GM21367 (cell line): ENCODE measurements at regions not wholly inside any gene's neighbourhood (a gene's known extent, or its start where the extent isn't known, plus 50 kb on each side); places are given as distances from the start of the nearest gene placed in this dataset.

Experiments used
- ATAC-seq: cut with Tn5 transposase; IDR thresholded peaks from one replicate; pipeline ENCODE4 v1.9.1; 2021; ENCODE audit not compliant: unreplicated experiment

DNA sequence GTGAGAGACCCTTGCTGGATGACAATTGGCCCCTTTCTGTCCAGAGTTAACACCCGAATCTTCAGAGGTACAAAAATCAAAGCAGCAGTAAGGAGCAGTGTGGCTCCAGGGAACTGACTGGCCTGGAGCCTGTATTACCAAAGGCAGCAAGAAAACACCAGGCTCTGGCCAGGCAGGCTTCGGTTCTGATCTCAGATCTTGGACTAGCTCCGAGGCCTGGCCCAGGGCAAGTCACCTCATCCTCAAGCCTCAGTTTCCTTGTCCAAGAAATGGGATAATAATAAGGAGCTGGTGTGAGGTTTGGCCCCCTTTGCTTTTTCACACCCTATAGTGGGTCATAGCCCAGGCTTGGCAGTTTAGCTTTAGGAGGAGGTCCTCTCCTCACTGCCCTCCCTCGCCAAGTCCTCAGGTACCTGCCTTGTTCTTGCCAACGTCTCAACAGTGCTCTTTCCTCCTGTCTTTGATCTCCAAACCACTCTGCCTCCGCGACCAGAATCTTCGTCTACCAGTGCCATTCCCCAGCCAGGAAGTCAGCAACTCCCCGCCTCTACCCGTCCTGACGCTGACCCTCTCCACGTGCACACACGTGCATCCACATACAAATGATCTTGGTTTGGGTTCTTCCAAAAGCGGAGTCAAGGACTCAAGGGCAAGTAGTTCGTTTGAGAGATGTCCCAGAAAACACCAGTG lies 82.6 kb upstream of the TLE3 start:
- ATAC-seq = no peak

DNA sequence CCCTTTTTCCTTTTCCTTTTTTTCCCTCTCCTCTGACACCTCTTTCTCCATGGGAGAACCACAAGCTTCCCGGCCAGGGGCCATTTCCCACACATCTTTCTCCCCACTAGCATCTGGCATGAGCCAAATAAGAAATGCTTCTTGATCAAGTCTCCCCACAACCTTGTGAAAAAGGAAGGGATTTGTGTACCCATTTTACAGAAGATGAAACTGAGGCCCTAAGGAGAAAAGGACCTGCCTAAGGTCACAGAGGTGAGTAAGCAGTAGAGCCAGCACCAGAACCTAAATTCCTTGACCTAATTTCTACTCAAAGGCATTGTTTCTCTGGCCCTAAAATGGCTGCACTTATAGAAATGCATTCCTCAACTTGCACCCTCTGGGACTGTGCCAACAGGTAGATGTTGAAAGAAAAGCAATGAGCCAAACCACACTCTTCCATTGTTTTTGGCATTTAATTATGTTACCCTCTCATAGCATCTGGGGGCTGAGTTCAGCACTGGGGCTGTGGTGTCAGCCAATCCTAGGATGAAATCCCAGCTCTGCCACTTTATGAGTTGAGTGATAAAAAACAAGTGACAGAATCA lies 81.7 kb upstream of the TLE3 start:
- no peak for ATAC-seq

DNA sequence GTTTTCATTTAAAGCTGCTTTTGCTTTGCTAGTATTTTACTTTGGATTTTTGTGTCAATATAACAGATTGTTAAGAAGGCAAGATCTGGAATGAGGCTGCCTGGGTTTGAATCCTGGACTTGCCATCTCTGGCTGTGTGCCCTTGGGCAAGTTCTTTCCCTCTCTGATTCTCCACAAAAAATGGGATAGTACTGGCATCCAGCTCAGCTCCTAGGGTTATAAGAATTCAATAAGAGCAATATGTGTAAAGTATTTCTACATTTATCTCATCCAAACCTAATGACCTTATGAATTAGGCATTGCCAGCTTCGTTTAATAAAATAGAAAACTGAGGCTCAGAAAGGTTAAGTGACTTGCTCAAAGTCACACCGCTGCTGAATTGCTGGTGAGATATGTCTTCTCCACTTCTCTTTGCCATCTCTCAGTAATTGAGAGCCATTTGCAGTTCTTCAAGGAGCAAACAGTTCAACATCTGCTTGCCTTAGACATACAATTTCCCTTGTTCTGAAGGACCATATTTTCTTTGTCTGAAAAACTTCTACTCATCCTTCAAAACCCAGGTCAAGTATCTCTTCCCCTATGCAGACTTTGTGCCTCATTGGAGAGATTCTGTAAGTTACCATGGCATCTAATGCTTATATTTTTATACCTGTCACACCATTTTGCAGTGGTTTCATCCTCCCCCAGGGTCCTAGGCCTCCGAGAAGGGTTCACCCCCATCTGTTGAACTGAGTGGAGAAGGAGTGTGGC lies 80.8 kb upstream of the TLE3 start:
- no peak for ATAC-seq

DNA sequence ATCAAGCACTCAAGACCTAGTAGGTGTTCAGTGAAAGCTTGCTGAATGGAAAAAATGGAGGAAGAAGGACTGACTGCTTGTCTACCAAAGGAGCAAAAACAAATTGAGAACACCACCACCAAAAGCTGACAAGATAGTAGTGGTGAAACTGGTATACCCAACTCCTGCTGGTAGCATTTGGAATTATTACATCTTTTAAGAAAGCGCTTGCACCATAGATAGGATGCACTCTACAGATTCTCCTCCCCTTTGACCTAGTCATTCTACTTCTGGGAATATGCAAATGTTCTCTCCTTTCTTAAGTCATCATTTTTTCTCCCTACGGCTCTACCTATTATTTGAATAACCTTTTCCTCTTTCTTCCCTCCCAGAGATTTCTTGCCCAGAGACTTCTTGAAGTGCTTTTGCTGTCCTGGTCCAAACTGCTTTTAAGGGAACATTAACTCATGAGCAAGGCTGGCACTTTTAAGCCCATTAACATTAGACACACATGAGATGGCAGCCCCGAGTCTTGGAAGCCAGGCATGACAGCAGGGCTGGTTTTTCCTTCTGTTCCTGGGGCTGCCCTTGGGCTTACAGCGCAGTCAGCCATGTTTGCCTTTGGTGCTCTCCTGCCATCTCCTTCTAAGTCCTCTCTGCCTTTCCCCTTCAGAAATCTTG lies 75.0 kb upstream of the TLE3 start:
- ATAC-seq = no peak

DNA sequence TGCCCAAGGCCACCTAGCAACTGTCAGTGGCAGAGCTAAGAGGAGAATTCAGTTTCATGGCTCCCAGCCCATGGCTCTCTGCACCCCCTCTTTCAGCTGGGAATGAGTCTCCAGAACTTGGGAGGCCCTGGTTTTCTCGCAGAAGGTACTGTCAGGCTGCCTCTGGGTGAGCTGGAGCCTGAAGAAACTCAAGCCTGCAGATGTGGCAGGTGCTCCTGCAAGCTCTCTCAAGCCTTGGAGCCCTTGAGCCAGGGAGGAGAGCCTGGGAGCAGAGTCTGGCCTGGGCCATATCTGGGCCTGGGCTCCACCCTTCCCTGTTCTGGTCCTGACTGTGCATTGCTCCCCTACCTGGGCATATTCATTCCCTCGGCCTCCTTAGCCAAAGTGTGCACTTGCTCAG lies 74.4 kb upstream of the TLE3 start:
- ATAC-seq = no peak

DNA sequence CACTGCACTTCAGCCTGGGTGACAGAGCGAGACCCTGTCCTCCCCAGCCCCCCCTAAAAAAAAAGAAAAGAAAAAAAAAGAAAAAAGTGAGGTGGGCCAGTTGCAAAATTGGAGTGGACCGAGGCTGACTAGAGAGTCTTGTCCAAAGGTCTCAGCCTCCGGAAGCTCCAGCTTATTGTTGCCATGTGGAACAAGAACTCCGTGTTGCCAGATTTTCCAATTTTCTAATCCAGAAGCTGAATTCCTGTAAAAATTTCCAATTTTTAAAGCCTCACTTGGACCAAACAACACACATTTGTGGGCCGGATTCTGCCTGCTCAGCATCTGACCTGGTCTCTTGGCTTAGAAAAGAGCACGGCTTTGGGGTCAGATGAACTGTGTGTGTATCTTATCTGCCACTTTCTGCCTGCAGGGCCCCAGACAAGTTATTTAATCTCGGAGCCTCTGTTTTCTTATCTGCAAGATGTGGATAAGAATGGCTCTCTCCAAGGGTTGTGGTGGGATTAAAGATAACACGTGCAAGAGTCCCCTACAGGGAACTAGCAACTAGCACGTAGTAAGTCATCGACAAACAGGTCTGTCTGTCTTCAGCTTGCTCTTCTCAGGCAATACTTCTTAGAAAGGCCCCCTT lies 73.7 kb upstream of the TLE3 start:
- no peak for ATAC-seq

DNA sequence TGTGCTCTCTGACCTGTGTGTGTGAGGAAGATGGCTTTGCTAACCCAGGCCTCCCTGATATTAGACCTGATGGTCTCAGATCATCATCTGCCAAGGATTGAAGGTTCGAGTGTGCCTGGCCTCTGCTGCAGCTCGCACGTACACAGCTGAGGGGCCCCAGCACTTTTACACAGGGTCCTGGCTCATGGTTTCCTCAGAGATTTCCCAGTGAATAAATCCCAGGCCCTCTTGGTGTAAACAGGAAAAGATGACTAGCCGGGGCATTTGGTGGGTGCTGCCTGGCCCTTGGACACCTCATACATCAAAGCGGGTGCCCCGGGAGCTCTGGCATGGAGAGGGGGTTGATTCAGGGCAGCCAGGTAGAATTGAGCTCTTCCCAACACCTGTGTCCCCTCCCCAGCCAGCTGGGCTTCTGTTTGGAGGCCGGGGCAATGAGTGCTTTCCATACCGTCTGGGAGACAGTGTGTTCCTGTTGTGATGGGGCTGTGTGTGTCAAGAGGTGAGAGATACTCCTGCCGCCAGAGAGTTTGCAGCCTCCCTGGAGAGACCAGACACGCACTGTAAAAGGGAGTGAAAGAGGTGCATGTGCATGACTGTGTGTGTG lies 72.5 kb upstream of the TLE3 start:
- ATAC-seq = no peak

DNA sequence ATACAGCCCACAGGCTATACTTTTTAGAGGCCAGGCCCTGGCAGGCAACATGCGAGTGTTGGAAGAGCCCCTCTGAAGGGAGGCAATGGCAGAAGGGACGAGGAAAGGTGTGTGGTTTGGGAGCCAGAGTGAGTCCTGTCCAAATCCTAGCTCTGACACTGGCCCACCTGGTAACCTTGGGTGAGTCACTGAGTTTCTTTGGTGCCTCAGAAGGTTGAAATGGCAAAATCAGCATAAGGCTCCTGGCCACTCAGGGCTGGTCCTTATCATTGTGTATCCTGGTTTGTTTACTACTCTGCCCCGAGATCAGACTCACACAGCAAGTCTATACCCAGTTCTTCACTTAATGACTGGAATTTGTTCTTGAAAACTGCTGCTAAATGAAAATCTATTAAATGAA lies 71.4 kb upstream of the TLE3 start:
- no peak for ATAC-seq

DNA sequence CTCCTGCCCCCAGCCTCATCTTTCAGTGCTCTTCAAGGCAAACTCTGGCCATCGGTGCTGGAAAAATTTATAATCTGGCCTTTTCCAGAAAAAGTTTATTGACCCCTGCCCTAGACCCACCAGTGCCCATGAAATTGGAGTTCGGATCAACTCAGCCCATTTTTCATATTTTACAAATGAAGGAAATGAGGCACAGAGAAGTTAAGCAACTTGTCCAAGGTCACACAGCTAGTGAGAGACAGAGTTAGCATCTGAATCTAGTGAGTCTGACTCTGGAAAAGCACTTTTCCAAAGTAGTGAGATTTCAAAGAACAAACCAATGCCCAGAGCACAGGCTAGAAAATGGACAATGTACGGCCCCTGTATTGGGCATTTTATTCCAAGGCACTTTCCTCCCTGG lies 69.4 kb upstream of the TLE3 start:
- ATAC-seq = no peak

DNA sequence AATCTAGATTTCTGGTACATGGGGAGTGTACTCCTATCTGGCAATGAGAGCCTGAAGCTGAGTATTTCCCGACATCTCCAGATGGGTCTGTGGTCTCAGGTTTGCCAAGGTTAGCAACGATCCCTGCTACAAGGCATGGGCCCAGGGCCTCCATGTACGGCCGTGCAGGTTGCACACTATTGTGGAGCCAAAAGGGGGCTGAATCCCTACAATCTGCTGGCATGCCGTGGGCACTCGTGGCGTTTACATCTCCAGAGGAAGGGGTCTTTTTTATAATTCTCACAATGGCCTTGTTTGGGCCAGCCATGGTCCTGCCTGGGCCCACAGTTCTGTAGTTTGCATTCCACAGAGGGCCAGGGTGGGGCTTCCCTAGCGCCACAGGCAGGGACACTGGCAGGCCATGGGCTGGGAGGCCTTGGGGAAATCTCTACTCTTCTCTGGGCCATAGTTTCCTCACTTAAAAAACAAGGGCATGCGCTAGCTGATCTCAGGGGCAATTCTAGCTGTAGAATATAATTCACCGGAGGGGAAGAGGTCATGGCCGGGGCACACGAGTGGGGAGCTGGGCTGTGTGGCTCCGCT lies 68.9 kb upstream of the TLE3 start:
- ATAC-seq = no peak

DNA sequence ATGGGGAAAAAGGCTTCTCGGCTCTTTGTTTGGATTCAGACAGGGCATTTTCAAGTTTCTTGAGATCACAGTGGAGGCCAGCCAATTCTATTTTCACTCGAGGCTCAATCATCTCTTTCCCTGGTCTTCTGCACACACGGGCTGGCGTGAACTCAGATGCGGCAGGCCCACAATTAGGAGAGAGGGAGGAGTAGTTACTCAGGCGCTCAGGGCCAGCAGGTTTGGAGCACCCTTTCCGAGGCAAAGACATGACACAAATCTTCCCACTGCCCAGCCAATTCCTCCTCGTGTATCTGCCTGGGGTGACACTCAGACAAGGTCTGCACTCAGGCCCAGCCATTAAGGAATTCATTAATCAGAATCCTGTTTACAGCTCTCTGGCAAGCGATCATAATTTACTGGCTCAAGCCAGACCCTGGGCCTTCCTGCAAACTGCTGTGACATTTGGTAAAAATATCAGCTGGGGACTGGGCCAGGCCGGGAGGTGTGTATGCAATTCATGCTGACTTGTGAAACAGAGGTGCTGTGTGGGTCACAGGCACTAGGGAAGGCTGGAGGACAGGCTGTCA lies 68.1 kb upstream of the TLE3 start:
- no peak for ATAC-seq

DNA sequence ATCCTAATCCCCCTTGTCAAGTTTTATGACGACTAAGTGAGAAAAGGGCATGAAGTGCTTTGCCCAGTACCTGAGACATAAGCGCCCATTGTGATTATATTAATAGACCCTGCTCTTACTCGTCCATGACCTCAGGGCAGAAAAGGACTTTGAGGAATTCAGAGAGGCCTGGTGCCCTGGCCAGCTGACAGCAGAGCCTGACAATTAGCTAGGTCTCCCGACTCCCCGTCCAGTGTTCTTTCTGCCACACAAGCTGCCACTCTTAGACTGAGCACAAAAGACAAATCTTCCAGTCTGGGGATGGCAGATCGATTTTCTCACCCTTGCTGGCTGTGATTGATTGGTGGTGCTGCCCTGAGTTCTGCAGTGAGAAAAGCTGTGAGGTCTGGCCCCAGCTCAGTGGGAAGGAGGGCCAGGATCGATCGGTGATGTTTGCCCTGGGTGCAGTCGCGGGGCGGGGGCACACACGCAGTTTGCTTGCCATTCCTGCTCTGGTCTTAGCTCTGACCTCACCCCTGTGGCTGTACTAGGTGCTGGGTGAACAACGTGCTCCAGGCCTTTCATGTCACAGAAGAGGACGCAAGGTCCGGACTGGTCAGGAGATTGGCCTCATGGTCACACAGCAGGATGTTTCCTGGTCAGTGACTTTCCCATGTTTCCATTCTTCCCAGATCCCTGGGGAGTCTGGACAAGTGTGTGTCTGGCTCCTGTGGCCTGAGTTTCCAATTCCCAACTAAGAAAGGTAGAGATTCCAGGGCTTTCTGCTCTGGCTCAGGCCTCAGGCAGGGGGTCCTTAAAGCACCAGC lies 67.4 kb upstream of the TLE3 start:
- ATAC-seq = no peak

DNA sequence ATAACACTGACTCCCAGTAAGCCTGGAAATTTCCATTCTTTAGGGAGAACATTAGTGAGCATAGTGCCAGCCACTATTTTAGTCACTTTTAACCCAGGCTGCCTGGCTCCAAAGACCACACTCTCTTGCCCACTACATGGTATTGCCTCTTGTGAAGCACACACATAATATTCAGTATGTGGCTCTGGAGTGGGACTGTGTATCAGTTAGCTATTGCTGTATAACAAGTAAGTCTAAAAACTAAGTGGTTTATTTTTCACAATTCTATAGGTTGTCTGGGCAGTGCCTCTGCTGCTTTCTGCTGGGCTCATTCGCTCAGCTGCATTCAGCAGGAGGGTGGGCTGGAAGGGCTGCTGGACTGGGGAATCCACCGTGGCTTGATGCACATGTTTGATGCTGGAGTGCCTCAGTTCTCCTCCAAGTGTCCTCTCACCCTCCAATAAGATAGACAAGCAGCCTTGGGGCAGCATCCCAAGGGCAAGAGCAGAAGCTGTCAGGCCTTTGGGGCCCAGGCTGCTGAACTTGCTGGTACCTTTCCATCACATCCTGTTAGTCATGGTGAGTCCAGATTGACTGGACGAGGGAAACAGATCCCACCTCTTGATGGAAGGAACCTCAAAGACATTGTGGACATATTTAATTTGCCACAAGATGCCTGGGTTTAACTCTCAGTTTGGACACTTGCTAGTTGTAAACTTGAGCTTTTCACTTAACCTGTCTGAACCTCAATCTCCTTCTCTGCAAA lies 66.6 kb upstream of the TLE3 start:
- ATAC-seq = no peak

DNA sequence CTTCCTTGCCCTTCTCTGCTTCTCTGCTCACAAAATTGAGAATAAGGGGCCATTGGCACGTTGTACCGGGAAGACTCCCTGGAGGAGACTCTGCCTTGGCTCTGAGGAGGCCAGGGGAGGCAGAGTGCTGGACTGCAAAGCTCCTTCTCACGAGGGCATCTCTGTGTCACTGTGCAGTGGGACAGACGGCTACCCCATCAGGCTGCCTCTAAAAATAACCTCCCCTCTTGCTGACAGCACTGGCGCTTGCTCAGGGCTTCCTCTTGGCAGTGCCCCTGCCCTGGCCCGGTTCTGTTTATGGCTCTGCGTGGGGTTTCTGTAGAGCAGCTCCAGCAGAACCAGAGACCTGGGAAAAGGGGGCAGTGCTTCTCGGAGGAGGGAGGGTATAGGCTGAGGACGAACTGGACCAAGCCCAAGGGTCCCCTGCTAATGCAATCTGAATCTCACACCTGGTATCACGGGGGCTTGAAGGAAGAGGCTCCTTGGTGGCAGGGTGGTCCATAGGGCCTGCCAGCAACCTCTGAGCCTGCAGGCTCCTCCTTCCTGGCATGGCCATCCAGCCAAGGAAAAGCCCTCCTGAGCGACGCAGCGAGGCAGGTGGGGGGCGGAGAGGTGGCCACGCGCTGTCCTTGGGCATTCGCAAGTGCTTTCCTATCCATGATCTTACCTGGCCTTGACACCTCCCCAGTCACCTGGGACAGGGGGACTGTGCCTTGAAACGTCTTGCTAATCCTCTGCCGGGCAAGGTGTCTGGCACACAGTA lies 63.3 kb upstream of the TLE3 start:
- no peak for ATAC-seq

DNA sequence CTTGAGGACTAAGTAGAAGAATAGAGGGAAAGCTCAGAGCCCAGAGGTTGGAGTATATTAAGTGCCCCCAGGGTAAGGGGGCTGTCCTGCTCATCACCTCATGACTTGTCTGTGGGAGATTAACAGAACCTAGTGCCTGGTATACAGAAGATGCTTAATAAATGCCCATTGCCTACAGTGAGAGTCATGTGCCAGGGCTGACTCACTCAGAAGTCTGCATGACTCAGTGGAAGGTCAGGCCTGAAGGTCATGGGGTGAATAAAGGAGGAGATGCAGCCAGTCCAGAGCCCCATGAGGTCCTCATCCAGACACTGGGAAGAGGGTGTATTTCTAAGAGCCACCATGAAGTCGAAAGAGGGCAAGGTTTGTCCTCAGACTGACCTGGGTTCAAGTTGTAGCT lies 62.5 kb upstream of the TLE3 start:
- no peak for ATAC-seq

DNA sequence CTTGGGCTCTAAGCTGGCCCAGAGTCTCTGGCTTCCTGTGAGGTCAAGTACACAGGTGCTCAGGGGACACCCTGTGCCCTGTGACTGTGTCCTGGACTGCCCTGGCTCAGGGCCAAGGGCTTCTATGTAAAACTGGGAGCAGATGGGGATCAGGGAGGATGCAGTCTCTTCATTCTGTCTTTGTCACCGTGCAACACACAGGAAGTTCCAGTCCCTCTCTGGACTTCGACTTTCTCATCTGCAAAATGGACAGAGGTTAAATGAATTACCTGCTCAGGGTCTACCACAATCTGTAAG lies 61.9 kb upstream of the TLE3 start:
- no peak for ATAC-seq

DNA sequence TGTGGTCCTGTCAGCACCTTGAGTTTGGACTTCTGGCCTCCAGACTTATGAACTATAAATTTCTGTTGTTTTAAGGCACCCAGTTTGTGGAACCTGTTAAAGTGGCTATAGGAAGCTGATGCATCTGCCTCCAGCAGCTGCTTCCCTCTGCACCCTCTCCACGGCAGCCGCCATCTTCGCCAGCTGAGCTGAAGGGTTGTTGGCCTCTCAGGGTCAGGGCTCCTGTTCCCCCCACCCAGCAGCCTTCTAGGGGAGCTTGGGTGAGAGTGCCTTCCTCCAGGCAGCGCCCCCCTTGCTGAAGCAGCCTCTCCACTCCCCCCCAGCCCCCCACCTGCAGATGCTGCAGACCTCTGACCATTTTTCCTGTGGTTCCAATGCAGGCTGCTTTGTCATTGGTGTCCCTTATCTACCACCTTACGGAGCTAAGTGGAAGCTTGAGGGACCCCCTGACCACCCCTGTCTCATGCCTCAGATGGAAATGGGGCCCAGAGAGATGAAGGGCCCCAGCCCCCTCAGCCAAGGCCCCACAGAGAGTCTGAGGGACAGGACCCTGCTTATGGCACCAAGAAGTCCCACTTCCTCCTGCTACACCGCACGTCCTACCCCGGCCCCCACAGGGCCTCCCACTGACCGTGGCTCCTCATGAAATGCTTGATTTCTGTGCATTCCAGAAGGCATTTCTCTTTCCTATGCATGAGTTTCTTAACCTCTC lies 61.4 kb upstream of the TLE3 start:
- no peak for ATAC-seq
